HG02798 (cell line): ENCODE measurements at regions not wholly inside any gene's neighbourhood (a gene's known extent, or its start where the extent isn't known, plus 50 kb on each side); places are given as distances from the start of the nearest gene placed in this dataset.
"Not testable (repeated sequence)": the region's sequence is repeated elsewhere in the genome, so short reads cannot be mapped to it uniquely, and the experiment has no call there.

Experiments used
- ATAC-seq: cut with Tn5 transposase; IDR thresholded peaks from one replicate; pipeline ENCODE4 v1.9.1; 2021; ENCODE audit warnings: mild to moderate bottlenecking; ENCODE audit not compliant: unreplicated experiment, poor library complexity

- no peak for ATAC-seq
These were observed 138.6 kb upstream of the NKX1-1 start for GRCh38 chr4:1544861-1545281.

- ATAC-seq: not testable (repeated sequence)
These were observed 138.2 kb upstream of the NKX1-1 start for GRCh38 chr4:1544435-1544834.

GRCh38 chr4:1543976-1544375 is 137.7 kb upstream of the NKX1-1 start:
- no peak for ATAC-seq

- ATAC-seq: no peak
These were observed 137.3 kb upstream of the NKX1-1 start for GRCh38 chr4:1543561-1543960.

- ATAC-seq: no peak
These were observed 136.5 kb upstream of the NKX1-1 start for GRCh38 chr4:1542516-1543320.

GRCh38 chr4:1542226-1542490 is 135.9 kb upstream of the NKX1-1 start:
- no peak for ATAC-seq

GRCh38 chr4:1541449-1542225 is 135.4 kb upstream of the NKX1-1 start:
- no peak for ATAC-seq

GRCh38 chr4:1540601-1541375 is 134.5 kb upstream of the NKX1-1 start:
- no peak for ATAC-seq

- no peak for ATAC-seq
These were observed 133.8 kb upstream of the NKX1-1 start for GRCh38 chr4:1539859-1540600.

GRCh38 chr4:1538941-1539772 is 132.9 kb upstream of the NKX1-1 start:
- no peak for ATAC-seq

GRCh38 chr4:1538096-1538410 is 131.8 kb upstream of the NKX1-1 start:
- ATAC-seq: no peak

GRCh38 chr4:1537410-1538095 is 131.3 kb upstream of the NKX1-1 start:
- no peak for ATAC-seq

GRCh38 chr4:1536579-1537409 is 130.6 kb upstream of the NKX1-1 start:
- no peak for ATAC-seq

- ATAC-seq: no peak
These were observed 129.8 kb upstream of the NKX1-1 start for GRCh38 chr4:1535926-1536578.

GRCh38 chr4:1534876-1535526 is 128.8 kb upstream of the NKX1-1 start:
- no peak for ATAC-seq

GRCh38 chr4:1534095-1534872 is 128.0 kb upstream of the NKX1-1 start:
- ATAC-seq: no peak
